ENCODE measurements at regions not wholly inside any gene's neighbourhood (a gene's known extent, or its start where the extent isn't known, plus 50 kb on each side); places are given as distances from the start of the nearest gene placed in this dataset.

- Histone ChIP-seq H3K36me3 (no peaks in the 10 kb centered on the region), H3K27me3 (no peaks in the 10 kb centered on the region), H3K4me1 (peaks cover 0 to under 1% (median 0%) of the 10 kb centered on the region in 4 donors), H3K9me3 (no peaks in the 10 kb centered on the region), H3K27ac (no peak overlapping the region), H3K4me3 (no peak overlapping the region)
- TF ChIP-seq POLR2A (IDR thresholded peaks at IDR 0.05): no peak
- TF ChIP-seq, protein P1, sequence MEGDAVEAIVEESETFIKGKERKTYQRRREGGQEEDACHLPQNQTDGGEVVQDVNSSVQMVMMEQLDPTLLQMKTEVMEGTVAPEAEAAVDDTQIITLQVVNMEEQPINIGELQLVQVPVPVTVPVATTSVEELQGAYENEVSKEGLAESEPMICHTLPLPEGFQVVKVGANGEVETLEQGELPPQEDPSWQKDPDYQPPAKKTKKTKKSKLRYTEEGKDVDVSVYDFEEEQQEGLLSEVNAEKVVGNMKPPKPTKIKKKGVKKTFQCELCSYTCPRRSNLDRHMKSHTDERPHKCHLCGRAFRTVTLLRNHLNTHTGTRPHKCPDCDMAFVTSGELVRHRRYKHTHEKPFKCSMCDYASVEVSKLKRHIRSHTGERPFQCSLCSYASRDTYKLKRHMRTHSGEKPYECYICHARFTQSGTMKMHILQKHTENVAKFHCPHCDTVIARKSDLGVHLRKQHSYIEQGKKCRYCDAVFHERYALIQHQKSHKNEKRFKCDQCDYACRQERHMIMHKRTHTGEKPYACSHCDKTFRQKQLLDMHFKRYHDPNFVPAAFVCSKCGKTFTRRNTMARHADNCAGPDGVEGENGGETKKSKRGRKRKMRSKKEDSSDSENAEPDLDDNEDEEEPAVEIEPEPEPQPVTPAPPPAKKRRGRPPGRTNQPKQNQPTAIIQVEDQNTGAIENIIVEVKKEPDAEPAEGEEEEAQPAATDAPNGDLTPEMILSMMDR (IDR thresholded peaks at IDR 0.05): no peak
- no peak for DNase-seq
Measured at GRCh38 chr2:240375024-240375645, 60.3 kb upstream of the GPC1 start.

- Histone ChIP-seq H3K27me3 (no peaks in the 10 kb centered on the region), H3K4me3 (no peak overlapping the region), H3K36me3 (no peaks in the 10 kb centered on the region), H3K4me1 (no peaks in the 10 kb centered on the region), H3K9me3 (no peaks in the 10 kb centered on the region), H3K27ac (no peak overlapping the region)
- DNase-seq: no peak
- TF ChIP-seq POLR2A (IDR thresholded peaks at IDR 0.05): no peak
Measured at GRCh38 chr2:240376739-240377138, 58.7 kb upstream of the GPC1 start.

GRCh38 chr2:240377366-240377765 is 58.1 kb upstream of the GPC1 start:
- Histone ChIP-seq H3K4me3 (no peak overlapping the region), H3K27ac (no peak overlapping the region), H3K27me3 (no peaks in the 10 kb centered on the region), H3K36me3 (no peaks in the 10 kb centered on the region), H3K4me1 (no peaks in the 10 kb centered on the region), H3K9me3 (no peaks in the 10 kb centered on the region)
- DNase-seq: no peak
- TF ChIP-seq, protein P1 (IDR thresholded peaks at IDR 0.05): no peak
- TF ChIP-seq POLR2A (IDR thresholded peaks at IDR 0.05): no peak

DNA sequence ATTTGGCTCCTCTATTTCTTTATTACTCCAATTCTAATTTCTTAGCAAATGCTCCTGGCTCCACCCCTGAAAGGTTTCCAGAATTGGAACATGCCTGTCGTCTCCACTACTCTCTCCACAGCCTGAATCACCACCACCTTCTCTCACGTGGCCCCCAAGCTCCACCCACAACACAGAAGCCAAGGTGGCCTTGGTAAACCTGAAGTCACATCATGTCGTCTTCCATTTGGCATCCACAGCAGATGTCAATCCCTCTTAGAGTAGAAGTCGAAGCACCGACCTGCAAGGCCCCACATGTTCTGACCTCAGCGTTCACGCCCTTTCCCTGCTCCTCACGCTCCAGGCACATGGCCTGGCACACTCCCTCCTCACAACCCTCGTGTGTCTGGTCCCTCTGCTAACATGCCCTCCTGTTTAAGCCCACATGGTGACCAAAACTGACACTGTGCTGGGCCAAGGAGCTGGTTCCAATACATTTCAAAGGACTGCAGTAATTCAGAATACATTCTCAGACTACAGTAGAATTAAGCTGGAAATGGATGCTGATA is 56.3 kb upstream of the GPC1 start:
- TF ChIP-seq POLR2A (IDR thresholded peaks at IDR 0.05): no peak
- TF ChIP-seq, protein P1 (IDR thresholded peaks at IDR 0.05): no peak
- Histone ChIP-seq H3K36me3 (no peaks in the 10 kb centered on the region), H3K4me1 (no peaks in the 10 kb centered on the region), H3K9me3 (no peaks in the 10 kb centered on the region), H3K27me3 (no peaks in the 10 kb centered on the region), H3K4me3 (no peak overlapping the region), H3K27ac (no peak overlapping the region)
- no peak for DNase-seq

DNA sequence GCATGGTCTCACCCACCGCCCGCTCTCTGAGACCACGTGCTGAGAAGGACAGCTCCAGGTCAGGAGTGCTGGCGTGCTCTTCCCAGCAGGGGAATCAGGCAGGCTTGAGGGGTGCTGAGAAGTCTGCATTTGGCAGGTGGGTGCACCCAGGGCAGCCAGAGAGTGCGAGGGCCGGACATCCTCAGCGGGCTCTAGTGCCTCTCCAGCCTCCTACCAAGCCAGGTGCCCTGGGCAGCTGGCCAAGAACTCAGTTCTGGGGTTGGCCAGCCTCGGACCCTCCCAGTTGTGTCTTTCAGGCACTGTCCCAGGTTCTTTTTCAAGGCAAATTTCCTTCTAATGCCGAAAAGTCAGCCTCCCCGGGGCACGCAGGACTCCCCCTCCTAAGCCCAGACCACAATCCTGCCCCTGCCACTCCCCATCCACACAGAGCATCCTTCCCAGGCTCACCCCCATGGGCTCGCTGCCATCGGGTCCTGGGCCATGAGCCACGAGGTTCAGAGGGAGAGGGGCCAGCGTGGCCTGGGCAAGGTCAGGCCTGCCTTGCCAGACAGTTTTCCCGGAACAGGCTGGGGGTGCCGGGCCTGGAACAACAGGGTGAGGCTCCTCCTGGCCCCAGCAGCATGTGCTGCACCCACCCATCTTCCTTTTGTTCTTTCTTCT is 52.2 kb upstream of the GPC1 start:
- DNase-seq: no peak

More for the DNA sequence above, 52.2 kb upstream of the GPC1 start:
- Histone ChIP-seq H3K27me3 (no peaks in the 10 kb centered on the region), H3K36me3 (no peaks in the 10 kb centered on the region), H3K4me3 (no peak overlapping the region), H3K27ac (no peak overlapping the region), H3K9me3 (no peaks in the 10 kb centered on the region), H3K4me1 (no peaks in the 10 kb centered on the region)
- TF ChIP-seq, protein P1 (IDR thresholded peaks at IDR 0.05): no peak
- TF ChIP-seq POLR2A (IDR thresholded peaks at IDR 0.05): no peak
